HepG2 (cell line): ENCODE measurements at regions not wholly inside any gene's neighbourhood (a gene's known extent, or its start where the extent isn't known, plus 50 kb on each side); places are given as distances from the start of the nearest gene placed in this dataset.

Source experiments
- ATAC-seq: fragments of 200-7000 bp; cut with Tn5 transposase; 3 replicates; pipeline ENCODE4 v1.9.1; 2020; ENCODE audit warnings: mild to moderate bottlenecking, moderate library complexity
- BruUV-seq: library from RNA; stranded (reverse); fragments of 400-500 nt; replicated peaks from 2 replicates; lab custom pipeline; 2021; lab: Mats Ljungman, UMichigan
- CTCF ChIA-PET: fragments of 300-600 bp; formaldehyde crosslinking; extraction: SDS; loops from one replicate; lab custom pipeline; 2021; ENCODE audit warnings: low total read pairs, inconsistent platforms, low intra/inter-chr PET ratio; lab: Yijun Ruan, JAX
- POLR2A ChIA-PET: fragments of 350-600 bp; sonication (Branson Sonifier 250); formaldehyde crosslinking; loops from one replicate; lab custom pipeline; 2020; ENCODE audit warnings: antibody characterized with exemption, inconsistent platforms; lab: Yijun Ruan, JAX
- DNase-seq: peaks from one replicate; pipeline ENCODE4 v3.0.0-alpha.2; 2015; ENCODE audit warnings: low spot score
- FAIRE-seq: peaks from 3 replicates; lab custom pipeline; 2011; peaks lifted over from hg19 to GRCh38; lab: Jason Lieb, UNC
- H2AFZ ChIP-seq: one replicate; pipeline ENCODE4 v1.6.1; 2011; ENCODE audit warnings: low read length, inconsistent platforms
- H3K27ac ChIP-seq: fragments of 300-600 bp; 3 replicates; pipeline ENCODE4 v1.8.0; 2011; ENCODE audit warnings: mixed run types, mild to moderate bottlenecking, mixed read lengths, low read length, inconsistent platforms; ENCODE audit not compliant: insufficient read depth; ENCODE audit errors: extremely low read length
- H3K27me3 ChIP-seq, 2 experiments: fragments of 200-600 bp in 1 of 2; 2 replicates in 1 of 2; 3 replicates in 1 of 2; pipeline versions ENCODE4 v1.6.0 to v1.8.0; 2011; ENCODE audit warnings: low read length in 2 of 2, mild to moderate bottlenecking in 2 of 2, moderate library complexity in 2 of 2, inconsistent platforms in 1 of 2; ENCODE audit not compliant: insufficient read depth in 2 of 2, control insufficient read depth in 1 of 2
- H3K36me3 ChIP-seq, 2 experiments: fragments of 200-600 bp in 1 of 2; replicated peaks in 1 of 2; 2 replicates in 1 of 2; 3 replicates in 1 of 2; pipeline versions ENCODE4 v1.5.1 to v1.8.0; 2011; ENCODE audit warnings: low read length in 2 of 2, inconsistent platforms in 1 of 2; ENCODE audit not compliant: insufficient read depth in 2 of 2, control insufficient read depth in 1 of 2
- H3K4me1 ChIP-seq: 2 replicates; pipeline ENCODE4 v1.5.1; 2012; ENCODE audit warnings: low read length, inconsistent platforms; ENCODE audit not compliant: insufficient read depth
- H3K4me2 ChIP-seq: 2 replicates; pipeline ENCODE4 v1.6.0; 2011; ENCODE audit warnings: low read depth, low read length, inconsistent platforms
- H3K4me3 ChIP-seq, 3 experiments: fragments of 200-600 bp in 1 of 3; sonication (generic), shearing (Covaris generic) in 1 of 3; replicated peaks in 1 of 3; 2 replicates each; pipeline ENCODE4 v1.5.1; 2011 to 2016; ENCODE audit warnings: low read length in 3 of 3, inconsistent platforms in 2 of 3, low read depth in 2 of 3, mild to moderate bottlenecking in 2 of 3, control low read depth in 1 of 3, mixed read lengths in 1 of 3; ENCODE audit not compliant: insufficient read depth in 1 of 3
- H3K79me2 ChIP-seq: one replicate; pipeline ENCODE4 v1.6.1; 2011; ENCODE audit warnings: low read length, inconsistent platforms; ENCODE audit not compliant: insufficient read depth
- H3K9ac ChIP-seq: 2 replicates; pipeline ENCODE4 v1.6.0; 2011; ENCODE audit warnings: mild to moderate bottlenecking, low read depth, low read length, inconsistent platforms; ENCODE audit not compliant: insufficient read depth
- H3K9me3 ChIP-seq: 2 replicates; pipeline ENCODE4 v1.5.1; 2012; ENCODE audit warnings: mild to moderate bottlenecking, low read length
- H4K20me1 ChIP-seq: 2 replicates; pipeline ENCODE4 v1.6.0; 2011; ENCODE audit warnings: inconsistent platforms, mild to moderate bottlenecking, low read length, moderate library complexity; ENCODE audit not compliant: insufficient read depth
- ATF3 ChIP-seq: sonication (generic); formaldehyde crosslinking; IDR thresholded peaks from 2 replicates; pipeline ENCODE4 v1.4.0; 2020; ENCODE audit warnings: missing genetic modification reagents
- BCL6 ChIP-seq: IDR thresholded peaks from 2 replicates; pipeline ENCODE4 v1.6.1; 2016; ENCODE audit warnings: missing genetic modification reagents, missing compliant biosample characterization
- CBX5 ChIP-seq: sonication (generic); formaldehyde crosslinking; IDR thresholded peaks from 2 replicates; pipeline ENCODE4 v1.4.0; 2020; ENCODE audit warnings: missing genetic modification reagents, borderline replicate concordance
- FOXA1 ChIP-seq, 2 experiments: fragments of 450-650 bp in 1 of 2; sonication (generic) in 1 of 2; formaldehyde crosslinking in 1 of 2; IDR thresholded peaks; 2 replicates each; pipeline versions ENCODE4 v1.4.0 to v1.6.1; 2016 to 2020; ENCODE audit warnings: missing genetic modification reagents in 1 of 2
- GATAD2A ChIP-seq: IDR thresholded peaks from 2 replicates; pipeline ENCODE4 v1.6.1; 2016
- HES4 ChIP-seq: sonication (generic); formaldehyde crosslinking; IDR thresholded peaks from 2 replicates; pipeline ENCODE4 v1.9.0; 2021; ENCODE audit warnings: mild to moderate bottlenecking, missing genetic modification reagents, borderline replicate concordance
- HINFP ChIP-seq: sonication (generic); formaldehyde crosslinking; IDR thresholded peaks from 2 replicates; pipeline ENCODE4 v1.4.0; 2020; ENCODE audit warnings: low read depth, mild to moderate bottlenecking, missing genetic modification reagents
- HMG20A ChIP-seq: IDR thresholded peaks from 2 replicates; pipeline ENCODE4 v1.6.1; 2016; ENCODE audit warnings: borderline replicate concordance
- JUND ChIP-seq: sonication (generic); formaldehyde crosslinking; IDR thresholded peaks from 2 replicates; pipeline ENCODE4 v1.8.0; 2022; ENCODE audit warnings: mild to moderate bottlenecking, missing genetic modification reagents
- NR2F1 ChIP-seq, 2 experiments: fragments of 450-650 bp in 1 of 2; formaldehyde crosslinking in 1 of 2; IDR thresholded peaks; 2 replicates each; pipeline versions ENCODE4 v1.5.0 to v1.6.1; 2016 to 2020; ENCODE audit warnings: mild to moderate bottlenecking in 1 of 2, missing compliant biosample characterization in 1 of 2, missing genetic modification reagents in 1 of 2, moderate library complexity in 1 of 2
- POLR2AphosphoS2 ChIP-seq: IDR thresholded peaks from 2 replicates; pipeline ENCODE4 v1.6.1; 2011; ENCODE audit warnings: low read depth, low read length, improper control_type of control experiment
- RBM39 ChIP-seq: fragments of 200-400 bp; formaldehyde crosslinking; IDR thresholded peaks from one replicate; pipeline ENCODE4 v1.6.1; 2018; ENCODE audit warnings: antibody characterized with exemption, mild to moderate bottlenecking, low read depth, low read length; ENCODE audit not compliant: poor library complexity, severe bottlenecking
- XBP1 ChIP-seq: sonication (generic); formaldehyde crosslinking; IDR thresholded peaks from 2 replicates; pipeline ENCODE4 v1.5.0; 2020; ENCODE audit warnings: missing genetic modification reagents
- ZFP36L2 ChIP-seq: sonication (generic); formaldehyde crosslinking; IDR thresholded peaks from 2 replicates; pipeline ENCODE4 v1.4.0; 2020; ENCODE audit warnings: missing genetic modification reagents
- ZMYM3 ChIP-seq: sonication (generic); formaldehyde crosslinking; IDR thresholded peaks from 2 replicates; pipeline ENCODE4 v1.5.1; 2020; ENCODE audit warnings: mild to moderate bottlenecking, missing genetic modification reagents
- ZNF205 ChIP-seq: IDR thresholded peaks from 2 replicates; pipeline ENCODE4 v1.6.1; 2018; ENCODE audit warnings: missing biosample characterization, missing genetic modification reagents
- ZNF234 ChIP-seq: sonication (generic); formaldehyde crosslinking; conservative IDR thresholded peaks from 2 replicates; pipeline ENCODE4 v1.5.1; 2020; ENCODE audit warnings: mild to moderate bottlenecking, missing genetic modification reagents
- ZNF30 ChIP-seq: sonication (generic); formaldehyde crosslinking; IDR thresholded peaks from 2 replicates; pipeline ENCODE4 v1.5.0; 2020; ENCODE audit warnings: mild to moderate bottlenecking, missing genetic modification reagents
- ZNF577 ChIP-seq: sonication (generic); formaldehyde crosslinking; IDR thresholded peaks from 2 replicates; pipeline ENCODE4 v1.4.0; 2020; ENCODE audit warnings: mild to moderate bottlenecking, low read depth, missing genetic modification reagents, borderline replicate concordance
- ZSCAN25 ChIP-seq: sonication (generic); formaldehyde crosslinking; IDR thresholded peaks from 2 replicates; pipeline ENCODE4 v1.8.0; 2022; ENCODE audit warnings: mild to moderate bottlenecking, missing genetic modification reagents
- WGBS: methylation state at CpG from one replicate; pipeline ENCODE4 v1.1.6; 2017; ENCODE audit warnings: low lambda C conversion rate; 5-methylcytosine and 5-hydroxymethylcytosine counted together
- in situ Hi-C: cut with HindIII; loops from 2 replicates; pipeline ENCODE4 v1.10.0; 2017; ENCODE audit warnings: low pct_unique_long_range_greater_than_20kb; ENCODE audit not compliant: extremely low pct_ligation_motif_present
- intact Hi-C: fragments of 100-400 bp; cut with micrococcal nuclease; formaldehyde crosslinking; loops from one replicate; pipeline ENCODE4 v1.10.0; 2022; ENCODE audit not compliant: unreplicated experiment

- no peak overlapping the region for H3K27ac ChIP-seq
- H3K36me3 ChIP-seq, result peaks cover 0 to 2% of the 10 kb centered on the region in 2 experiments; a peak in 2 of 5 replicates
- BruUV-seq, result no TSS peak
- WGBS, result 92% methylated on average over 4 of the region's 4 CpGs
- ChIA-PET POLR2A (no interaction called here), CTCF (no interaction called here)
- H3K79me2 ChIP-seq, result peaks cover 6% of the 10 kb centered on the region
- ATAC-seq (no peak), FAIRE-seq (no peak), DNase-seq (no peak)
- H4K20me1 ChIP-seq, result no peaks in the 10 kb centered on the region
- intact Hi-C loops, result no loop called here
- TF ChIP-seq HINFP (CRISPR knock-in tag) (no peak), GATAD2A (CRISPR knock-in tag) (no peak), BCL6 (no peak), HMG20A (CRISPR knock-in tag) (no peak), FOXA1 (IDR thresholded peaks at IDR 0.05) (no peak), FOXA1 (CRISPR knock-in tag; IDR thresholded peaks at IDR 0.05) (no peak), ZNF577 (no peak), ZMYM3 (CRISPR knock-in tag) (no peak), POLR2AphosphoS2 (no peak)
- H3K4me2 ChIP-seq, result no peak overlapping the region
- H3K4me1 ChIP-seq, result peaks cover 25% of the 10 kb centered on the region
- H3K27me3 ChIP-seq, result no peaks in the 10 kb centered on the region
- H3K4me3 ChIP-seq, result no peak overlapping the region
- peaks cover 20% of the 10 kb centered on the region for H3K9me3 ChIP-seq
- H2AFZ ChIP-seq, result no peak overlapping the region
- in situ Hi-C loops, result loop anchor here (5.0 kb wide), 1 partner anchor 98 kb away; no protein-coding TSS in a partner anchor
- no peak overlapping the region for H3K9ac ChIP-seq
Measured at GRCh38 chr4:3349116-3349515, 56.3 kb downstream of the RGS12 start.

GRCh38 chr4:3351997-3352396 is 59.2 kb downstream of the RGS12 start:
- DNase-seq (no peak), FAIRE-seq (no peak), ATAC-seq (no peak)
- POLR2A ChIA-PET, result interaction anchor here (1.3 kb wide), 2 partner anchors 56 to 90 kb away, joined by 3 read pairs; partner anchors contain the start of gene HGFAC
- intact Hi-C loops, result no loop called here
- H3K27me3 ChIP-seq, result no peaks in the 10 kb centered on the region
- peaks cover 46% of the 10 kb centered on the region for H3K4me1 ChIP-seq
- CTCF ChIA-PET, result no interaction called here
- WGBS, result 94% methylated on average over 3 of the region's 3 CpGs
- H3K79me2 ChIP-seq, result peaks cover 6% of the 10 kb centered on the region
- no peaks in the 10 kb centered on the region for H4K20me1 ChIP-seq
- BruUV-seq, result no TSS peak
- in situ Hi-C loops, result no loop called here
- H3K4me3 ChIP-seq, result no peak overlapping the region
- TF ChIP-seq HES4 (CRISPR knock-in tag) (no peak), CBX5 (no peak), NR2F1 (CRISPR knock-in tag; IDR thresholded peaks at IDR 0.05) (no peak), ZNF30 (CRISPR knock-in tag) (no peak), XBP1 (CRISPR knock-in tag) (no peak), ZFP36L2 (CRISPR knock-in tag) (no peak), ZSCAN25 (CRISPR knock-in tag) (no peak), ATF3 (CRISPR knock-in tag) (no peak), JUND (no peak), RBM39 (no peak), ZNF205 (CRISPR knock-in tag) (no peak), ZNF234 (CRISPR knock-in tag) (no peak)
- no peak overlapping the region for H3K27ac ChIP-seq
- H3K36me3 ChIP-seq, result no peaks in the 10 kb centered on the region
- no peak overlapping the region for H3K9ac ChIP-seq
- peaks cover 20% of the 10 kb centered on the region for H3K9me3 ChIP-seq
- H3K4me2 ChIP-seq, result no peak overlapping the region
- no peak overlapping the region for H2AFZ ChIP-seq
